NB4 (cell line): ENCODE measurements at regions not wholly inside any gene's neighbourhood (a gene's known extent, or its start where the extent isn't known, plus 50 kb on each side); places are given as distances from the start of the nearest gene placed in this dataset.

Source experiments
- DNase-seq: peaks from one replicate; pipeline ENCODE4 v3.0.0; 2010; ENCODE audit warnings: low read depth
- H3K4me3 ChIP-seq: one replicate; pipeline ENCODE4 v1.5.1; 2011; ENCODE audit warnings: mild to moderate bottlenecking, low read depth, low read length, moderate library complexity
- CTCF ChIP-seq: IDR thresholded peaks from one replicate; pipeline ENCODE4 v1.5.1; 2012; ENCODE audit warnings: low read depth, low read length
- MAX ChIP-seq: IDR thresholded peaks from 2 replicates; pipeline ENCODE4 v1.6.1; 2011; ENCODE audit warnings: low read depth, low read length
- MYC ChIP-seq: IDR thresholded peaks from 2 replicates; pipeline ENCODE4 v1.6.1; 2011; ENCODE audit warnings: low read depth, low read length
- POLR2A ChIP-seq: IDR thresholded peaks from 2 replicates; pipeline ENCODE4 v1.6.1; 2011; ENCODE audit warnings: mild to moderate bottlenecking; ENCODE audit not compliant: insufficient read length; ENCODE audit errors: extremely low read depth

- no peak overlapping the region for H3K4me3 ChIP-seq
- DNase-seq, result no peak
- TF ChIP-seq MAX (no peak), MYC (no peak), POLR2A (no peak), CTCF (no peak)
Measured at GRCh38 chr20:56975838-56976237, 290.6 kb downstream of the BMP7 start.

GRCh38 chr20:56976336-56976735 is 290.1 kb downstream of the BMP7 start:
- TF ChIP-seq POLR2A (no peak), MYC (no peak), MAX (no peak), CTCF (no peak)
- H3K4me3 ChIP-seq, result no peak overlapping the region
- DNase-seq, result no peak

GRCh38 chr20:56978475-56978874 is 288.0 kb downstream of the BMP7 start:
- TF ChIP-seq POLR2A (no peak), MAX (no peak)
- H3K4me3 ChIP-seq, result no peak overlapping the region
- no peak for DNase-seq

- TF ChIP-seq CTCF, result no peak
- TF ChIP-seq POLR2A, result no peak
- TF ChIP-seq MAX, result no peak
- TF ChIP-seq MYC, result no peak
- H3K4me3 ChIP-seq, result no peak overlapping the region
- no peak for DNase-seq
Measured at GRCh38 chr20:56979125-56979524, 287.3 kb downstream of the BMP7 start.

- DNase-seq, result no peak
- no peak overlapping the region for H3K4me3 ChIP-seq
- TF ChIP-seq CTCF (no peak), MAX (no peak), POLR2A (no peak), MYC (no peak)
Measured at GRCh38 chr20:56981301-56981700, 285.1 kb downstream of the BMP7 start.

GRCh38 chr20:56983813-56984212 is 282.6 kb downstream of the BMP7 start:
- DNase-seq, result no peak
- no peak for TF ChIP-seq CTCF
- TF ChIP-seq MAX, result no peak
- TF ChIP-seq POLR2A, result no peak
- no peak for TF ChIP-seq MYC
- H3K4me3 ChIP-seq, result no peak overlapping the region
